ENCODE measurements at regions not wholly inside any gene's neighbourhood (a gene's known extent, or its start where the extent isn't known, plus 50 kb on each side); places are given as distances from the start of the nearest gene placed in this dataset.

GRCh38 chr1:189927641-189928040 lies 550.0 kb downstream of the BRINP3 start:
- no peak for DNase-seq (ENCODE audit: low read depth in 1 of 2, low spot score in 1 of 2)
- Histone ChIP-seq H3K4me3 (no peak overlapping the region), H3K9me3 (no peaks in the 10 kb centered on the region), H3K4me2 (no peak overlapping the region), H3K27ac (no peak overlapping the region), H3K4me1 (no peaks in the 10 kb centered on the region)
- FAIRE-seq: no peak
- ATAC-seq: no peak
- TF ChIP-seq SREBF2 (IDR thresholded peaks at IDR 0.05) (no peak), CBX8 (IDR thresholded peaks at IDR 0.05) (no peak), TP53 (CRISPR knock-in tag; IDR thresholded peaks at IDR 0.05) (no peak), E2F6 (IDR thresholded peaks at IDR 0.05; ENCODE audit: borderline replicate concordance, low read depth) (no peak), ATOH8 (CRISPR knock-in tag; IDR thresholded peaks at IDR 0.05; ENCODE audit: low read depth) (no peak), JUNB (IDR thresholded peaks at IDR 0.05) (no peak), RAD21 (conservative IDR thresholded peaks at IDR 0.05 in 1 of 2, IDR thresholded peaks at IDR 0.05 in 1 of 2) (no peak), POLR2AphosphoS2 (conservative IDR thresholded peaks at IDR 0.05; ENCODE audit: low read length) (no peak), EP300 (IDR thresholded peaks at IDR 0.05) (no peak), ZFP36 (IDR thresholded peaks at IDR 0.05; ENCODE audit: borderline replicate concordance, partially characterized antibody) (no peak)
- ChIA-PET POLR2A (no interaction called here), CTCF (no interaction called here)
- 39% methylated on average over 2 of the region's 2 CpGs for WGBS (ENCODE audit: missing lambda C conversion rate)

GRCh38 chr1:189929501-189930099 lies 548.1 kb downstream of the BRINP3 start:
- no peaks in the 10 kb centered on the region for H3K9me3 ChIP-seq
- FAIRE-seq: no peak
- H3K4me3 ChIP-seq: no peak overlapping the region
- ChIA-PET CTCF (no interaction called here), POLR2A (no interaction called here)
- H3K4me1 ChIP-seq: no peaks in the 10 kb centered on the region
- H3K27ac ChIP-seq: no peak overlapping the region
- no peak overlapping the region for H3K4me2 ChIP-seq
- no peak for DNase-seq (ENCODE audit: low read depth in 1 of 2, low spot score in 1 of 2)
- 70% methylated on average over 6 of the region's 6 CpGs for WGBS (ENCODE audit: missing lambda C conversion rate)
- ATAC-seq: no peak
- TF ChIP-seq KDM1A (IDR thresholded peaks at IDR 0.05; ENCODE audit: low read depth) (no peak), HMGXB4 (CRISPR knock-in tag; IDR thresholded peaks at IDR 0.05; ENCODE audit: borderline replicate concordance) (no peak), MAZ (IDR thresholded peaks at IDR 0.05; ENCODE audit: borderline replicate concordance, low read depth, low read length) (no peak), ELK1 (IDR thresholded peaks at IDR 0.05; ENCODE audit: low read depth, low read length) (no peak), EHF (CRISPR knock-in tag; IDR thresholded peaks at IDR 0.05) (no peak), CHD4 (IDR thresholded peaks at IDR 0.05; ENCODE audit: borderline replicate concordance) (no peak)

GRCh38 chr1:189936861-189937260 lies 540.8 kb downstream of the BRINP3 start:
- ChIA-PET POLR2A (no interaction called here), CTCF (interaction anchor here (0.6 kb wide), 1 partner anchor 15 kb away, joined by 3 read pairs; no protein-coding TSS in a partner anchor)
- TF ChIP-seq KDM1A (IDR thresholded peaks at IDR 0.05; ENCODE audit: low read depth) (no peak), HMGXB4 (CRISPR knock-in tag; IDR thresholded peaks at IDR 0.05; ENCODE audit: borderline replicate concordance) (no peak)
- Histone ChIP-seq H3K4me3 (no peak overlapping the region), H3K9me3 (no peaks in the 10 kb centered on the region), H3K4me2 (no peak overlapping the region), H3K27ac (no peak overlapping the region), H3K4me1 (peaks cover 7% of the 10 kb centered on the region; the same call in 2 of the 3 replicates)
- WGBS (ENCODE audit: missing lambda C conversion rate): 75% methylated on average over 2 of the region's 2 CpGs
- FAIRE-seq (no peak), ATAC-seq (no peak), DNase-seq (ENCODE audit: low read depth in 1 of 2, low spot score in 1 of 2) (no peak)

All from A549 (cell line).